Tibial nerve (tissue), 3 donors: ENCODE measurements at regions not wholly inside any gene's neighbourhood (a gene's known extent, or its start where the extent isn't known, plus 50 kb on each side); places are given as distances from the start of the nearest gene placed in this dataset.
A peak's percentile ranks its signal among the peaks of the same experiment; 100 is the strongest.

Source experiments
- CTCF ChIP-seq, 5 experiments: fragments of 200-600 bp in 3 of 5; fragments of 450-650 bp in 2 of 5; sonication (generic) in 3 of 5; IDR thresholded peaks; one replicate each; pipeline ENCODE4 v1.5.1; 2016 to 2019; ENCODE audit warnings: antibody characterized with exemption in 5 of 5, mild to moderate bottlenecking in 3 of 5, moderate library complexity in 2 of 5
- POLR2A ChIP-seq, 2 donors: fragments of 450-650 bp; IDR thresholded peaks; one replicate each; pipeline ENCODE4 v1.6.1; 2017; ENCODE audit warnings: antibody characterized with exemption in 2 of 2, mild to moderate bottlenecking in 2 of 2, moderate library complexity in 2 of 2

GRCh38 chr12:18861287-18861858 is 123.5 kb downstream of the CAPZA3 start:
- TF ChIP-seq CTCF (IDR thresholded peaks at IDR 0.05) (peak in 2 of 5 experiments; percentile 28 to 29), POLR2A (IDR thresholded peaks at IDR 0.05) (no peak)
